ENCODE measurements at regions not wholly inside any gene's neighbourhood (a gene's known extent, or its start where the extent isn't known, plus 50 kb on each side); places are given as distances from the start of the nearest gene placed in this dataset.
A peak's percentile ranks its signal among the peaks of the same experiment; 100 is the strongest.

DNA sequence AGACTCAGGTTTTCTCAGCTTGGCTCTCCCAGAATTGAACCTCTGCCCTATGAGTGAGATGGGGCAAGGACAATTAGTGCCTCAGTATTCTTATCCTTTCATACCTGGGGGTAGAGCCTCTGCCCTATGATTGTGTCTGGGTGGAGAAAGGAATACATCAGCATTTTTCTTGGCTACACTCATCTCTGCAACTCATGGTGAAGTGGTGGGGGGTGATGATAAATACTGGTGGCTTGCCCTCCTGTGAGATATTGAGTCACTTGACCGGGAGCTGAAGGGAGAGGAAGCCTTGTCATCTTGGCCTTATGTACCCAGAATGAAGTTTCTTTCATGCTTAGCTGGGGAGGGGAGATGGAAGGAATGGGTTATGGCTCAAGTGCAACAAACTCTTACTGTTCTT is 71.3 kb upstream of the ENOX2 start:
- peak; percentile 30 for DNase-seq (ENCODE audit: low read depth)

DNA sequence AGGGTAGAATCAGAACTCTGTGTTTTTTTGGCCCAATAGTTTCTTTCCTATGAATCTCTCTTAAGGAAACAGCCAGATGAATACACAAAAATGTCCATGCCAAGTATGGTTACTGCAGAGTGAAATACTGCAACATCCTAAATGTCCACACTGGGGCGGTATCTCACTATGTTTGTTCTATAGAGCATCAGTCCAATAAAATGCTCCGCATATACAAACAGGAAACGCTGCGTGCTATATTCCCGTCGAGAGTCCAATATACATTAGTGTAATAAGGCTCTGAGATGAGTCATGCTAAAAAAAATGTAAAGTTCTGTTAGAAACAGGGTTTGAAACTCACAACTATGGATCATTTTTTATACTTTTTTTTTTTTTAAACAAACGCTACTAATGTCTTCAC is 72.9 kb upstream of the ENOX2 start:
- DNase-seq (ENCODE audit: low read depth), result peak; percentile 50

DNA sequence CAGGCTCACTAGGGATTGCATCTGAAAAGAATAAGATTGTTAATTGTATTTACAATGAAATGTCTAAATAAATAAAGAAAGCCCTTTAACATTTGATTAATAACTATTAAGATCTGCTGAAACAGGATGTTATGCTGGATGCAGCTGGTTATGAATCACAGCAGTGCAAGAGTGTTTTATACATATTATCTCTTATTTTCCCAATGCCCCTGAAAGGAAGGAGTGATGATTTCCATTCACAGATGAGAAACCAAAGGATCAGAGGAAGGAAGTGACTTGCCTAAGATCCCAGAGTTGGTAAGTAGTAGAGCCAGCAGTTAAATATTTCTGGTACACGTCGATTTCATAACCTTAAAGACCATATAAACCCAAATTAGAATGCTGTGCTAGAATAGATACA is 76.3 kb upstream of the ARHGAP36 start:
- no peak for DNase-seq (ENCODE audit: low read depth)

DNA sequence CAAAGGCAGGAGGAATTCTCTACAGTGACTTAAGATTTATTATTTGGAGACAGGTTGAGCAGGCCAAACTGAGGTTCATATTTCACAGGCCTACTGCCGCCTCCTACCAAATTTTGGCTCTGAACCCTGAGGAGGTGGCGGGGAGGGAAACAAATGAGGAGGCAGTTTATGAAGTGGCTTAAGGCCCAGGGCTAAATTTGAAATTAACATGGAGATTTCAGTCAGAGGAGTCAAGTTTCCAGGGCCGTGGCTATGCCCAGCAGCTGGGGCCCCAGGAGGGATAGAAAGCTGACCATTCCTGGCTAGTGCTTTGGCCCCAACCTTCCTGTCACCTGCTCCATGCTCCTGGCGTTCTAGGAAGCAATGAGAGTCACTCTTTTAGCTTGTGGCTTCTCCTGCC is 73.4 kb upstream of the ARHGAP36 start:
- DNase-seq (ENCODE audit: low read depth), result no peak

DNA sequence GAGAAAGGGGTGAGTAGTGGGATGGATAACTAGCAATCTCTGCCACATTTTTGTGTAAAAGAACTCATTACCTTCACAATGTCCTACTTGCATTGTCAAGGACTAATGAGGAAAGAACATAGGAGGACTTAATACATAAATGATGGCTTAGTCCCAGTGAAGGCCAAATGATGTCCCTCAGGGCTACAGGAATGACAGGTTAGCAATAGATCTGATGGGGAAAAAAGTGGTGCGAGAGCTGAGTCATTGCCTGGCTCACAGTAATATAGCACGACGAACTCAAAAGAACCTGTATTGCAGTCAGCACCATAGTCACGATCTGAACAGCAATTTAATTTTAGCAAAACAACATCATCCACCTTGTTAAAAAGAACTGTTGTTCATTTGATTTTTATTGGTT is 70.9 kb upstream of the ARHGAP36 start:
- no peak for DNase-seq (ENCODE audit: low read depth)

DNA sequence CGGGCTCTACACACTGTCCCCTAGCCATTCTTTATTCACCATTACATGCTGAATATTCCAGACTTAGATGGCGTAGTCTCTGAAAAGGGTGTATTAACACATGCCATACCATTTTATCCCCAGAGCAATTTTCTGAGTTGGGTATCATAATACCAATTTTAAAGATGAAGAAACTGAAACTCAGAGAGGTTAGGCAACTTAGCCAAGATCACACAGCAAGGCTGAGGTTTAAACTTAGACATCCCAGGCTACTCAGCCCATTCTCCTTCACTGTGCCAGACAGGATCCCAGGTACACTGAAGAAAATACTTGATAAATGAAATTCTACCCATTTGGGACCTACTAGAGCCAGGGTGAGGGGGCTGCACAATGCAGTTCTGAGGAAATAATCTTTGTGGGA is 67.4 kb upstream of the ARHGAP36 start:
- DNase-seq (ENCODE audit: low read depth), result no peak

DNA sequence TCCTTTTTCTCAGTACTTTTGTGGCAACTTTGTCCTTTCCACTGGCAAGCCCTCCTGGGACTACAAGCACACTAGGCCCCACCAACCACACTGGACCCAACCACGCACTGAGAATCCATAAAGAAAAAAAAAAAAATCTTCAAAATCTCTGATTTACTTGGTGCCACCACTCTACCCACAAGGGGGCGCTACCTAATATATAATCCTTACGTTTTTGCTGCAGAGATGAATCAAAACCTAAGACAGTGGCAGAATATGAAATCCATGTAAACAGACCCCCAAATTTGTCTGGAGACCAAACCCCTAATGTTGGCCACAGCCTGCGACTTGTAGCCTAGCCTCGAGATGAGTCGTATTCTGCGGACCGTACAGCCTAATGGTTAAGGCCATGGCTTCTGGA is 63.5 kb upstream of the ARHGAP36 start:
- DNase-seq (ENCODE audit: low read depth), result peak; percentile 7

DNA sequence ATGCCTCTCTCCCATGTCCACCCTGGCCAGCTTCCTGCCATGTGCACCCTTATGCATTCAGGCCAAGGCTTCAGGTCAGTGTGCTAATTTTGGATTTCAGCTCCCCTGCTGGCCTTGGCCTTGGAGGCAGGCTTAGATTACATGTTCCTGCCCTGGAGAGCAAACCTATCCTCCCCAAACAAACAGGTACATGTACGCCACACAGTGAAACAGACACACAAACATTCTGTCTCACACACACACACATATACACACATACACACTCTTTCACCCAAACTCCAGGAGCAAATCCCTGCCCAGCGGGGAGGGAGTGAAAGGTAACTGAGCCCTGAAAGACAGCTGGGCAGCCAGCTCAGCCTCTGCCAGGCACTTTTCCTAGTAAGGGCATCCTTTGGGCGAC is 62.7 kb upstream of the ARHGAP36 start:
- no peak for DNase-seq (ENCODE audit: low read depth)

DNA sequence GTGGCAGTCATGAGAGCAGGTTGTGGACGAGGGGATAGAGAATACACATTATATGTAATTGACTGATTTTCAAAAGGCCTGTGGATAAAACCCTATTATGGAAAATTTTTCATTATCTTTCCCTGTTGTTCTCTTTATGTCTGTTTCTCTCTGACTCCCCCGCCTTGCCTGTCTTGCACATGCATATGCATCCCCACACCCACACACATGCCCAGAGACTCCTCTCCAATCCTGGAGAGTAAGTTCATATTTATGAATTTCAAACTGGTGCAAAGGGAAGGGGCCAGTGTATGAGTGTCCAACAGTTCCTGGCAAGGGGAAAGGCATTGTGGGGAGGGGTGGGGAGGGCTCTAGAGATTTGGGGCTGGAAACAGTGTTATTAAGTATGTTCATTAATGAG is 60.8 kb upstream of the ARHGAP36 start:
- DNase-seq (ENCODE audit: low read depth), result no peak

DNA sequence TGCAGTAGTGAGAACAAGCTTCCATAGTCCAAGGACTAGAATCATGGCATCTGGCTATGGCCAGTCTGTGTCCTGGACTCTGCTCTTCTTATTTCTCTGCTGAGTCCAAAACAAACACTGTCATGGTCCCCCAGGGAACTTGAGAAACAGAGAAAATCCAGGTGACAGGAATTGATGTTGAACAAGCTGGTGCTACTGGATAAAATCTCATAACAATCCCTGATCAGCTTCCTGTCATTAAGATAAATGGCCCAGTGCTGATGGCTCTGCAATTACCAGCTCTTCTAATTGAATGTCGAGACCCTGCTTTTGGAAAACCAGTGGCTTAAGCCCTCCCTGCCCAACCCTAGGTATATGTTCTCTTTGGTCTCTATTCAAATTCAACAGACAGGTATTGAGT is 58.8 kb upstream of the ARHGAP36 start:
- no peak for DNase-seq (ENCODE audit: low read depth)

All from iris pigment epithelial cell (primary cell).